ENCODE measurements at regions not wholly inside any gene's neighbourhood (a gene's known extent, or its start where the extent isn't known, plus 50 kb on each side); places are given as distances from the start of the nearest gene placed in this dataset.

DNA sequence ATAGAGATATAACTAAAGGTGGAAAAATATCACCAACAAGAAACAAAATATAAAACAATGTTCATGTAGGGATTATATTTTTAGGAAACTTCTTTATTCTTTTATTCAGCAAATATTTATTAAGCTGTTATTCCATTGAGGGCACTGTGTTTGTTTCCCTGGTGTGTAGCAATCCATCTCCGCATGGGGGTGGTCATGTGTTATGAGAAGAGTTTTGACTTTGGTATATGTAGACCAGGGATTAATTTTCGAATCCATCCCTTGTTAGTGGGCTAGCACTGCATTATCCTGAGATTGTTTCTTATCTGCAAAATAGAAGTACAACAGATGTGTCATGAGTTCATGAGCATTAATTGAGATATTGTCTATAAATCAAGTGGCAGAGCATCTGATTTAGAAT, 190.2 kb upstream of the LRRC7 start:
- no peak overlapping the region for H3K27ac ChIP-seq
- H3K4me3 ChIP-seq = no peak overlapping the region
- H3K4me1 ChIP-seq = no peaks in the 10 kb centered on the region
- no peaks in the 10 kb centered on the region for H3K36me3 ChIP-seq
- no peaks in the 10 kb centered on the region for H3K27me3 ChIP-seq (replicated peaks in 1 of 7)
- no peak for DNase-seq
- peaks cover 0 to 7% (median 0%) of the 10 kb centered on the region in 8 donors for H3K9me3 ChIP-seq
- 29 to 68% (median 49%) methylated on average over 2 of the region's 2 CpGs for WGBS, 5 donors
- TF ChIP-seq POLR2AphosphoS5 (IDR thresholded peaks at IDR 0.05) = no peak
- TF ChIP-seq, protein P1, sequence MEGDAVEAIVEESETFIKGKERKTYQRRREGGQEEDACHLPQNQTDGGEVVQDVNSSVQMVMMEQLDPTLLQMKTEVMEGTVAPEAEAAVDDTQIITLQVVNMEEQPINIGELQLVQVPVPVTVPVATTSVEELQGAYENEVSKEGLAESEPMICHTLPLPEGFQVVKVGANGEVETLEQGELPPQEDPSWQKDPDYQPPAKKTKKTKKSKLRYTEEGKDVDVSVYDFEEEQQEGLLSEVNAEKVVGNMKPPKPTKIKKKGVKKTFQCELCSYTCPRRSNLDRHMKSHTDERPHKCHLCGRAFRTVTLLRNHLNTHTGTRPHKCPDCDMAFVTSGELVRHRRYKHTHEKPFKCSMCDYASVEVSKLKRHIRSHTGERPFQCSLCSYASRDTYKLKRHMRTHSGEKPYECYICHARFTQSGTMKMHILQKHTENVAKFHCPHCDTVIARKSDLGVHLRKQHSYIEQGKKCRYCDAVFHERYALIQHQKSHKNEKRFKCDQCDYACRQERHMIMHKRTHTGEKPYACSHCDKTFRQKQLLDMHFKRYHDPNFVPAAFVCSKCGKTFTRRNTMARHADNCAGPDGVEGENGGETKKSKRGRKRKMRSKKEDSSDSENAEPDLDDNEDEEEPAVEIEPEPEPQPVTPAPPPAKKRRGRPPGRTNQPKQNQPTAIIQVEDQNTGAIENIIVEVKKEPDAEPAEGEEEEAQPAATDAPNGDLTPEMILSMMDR (IDR thresholded peaks at IDR 0.05 in 8 of 11, conservative IDR thresholded peaks at IDR 0.05 in 3 of 11) = no peak
- TF ChIP-seq POLR2A (IDR thresholded peaks at IDR 0.05) = no peak
- intact Hi-C loops (cut with DNase I; ENCODE audit: low total_unique reads) = no loop called here

DNA sequence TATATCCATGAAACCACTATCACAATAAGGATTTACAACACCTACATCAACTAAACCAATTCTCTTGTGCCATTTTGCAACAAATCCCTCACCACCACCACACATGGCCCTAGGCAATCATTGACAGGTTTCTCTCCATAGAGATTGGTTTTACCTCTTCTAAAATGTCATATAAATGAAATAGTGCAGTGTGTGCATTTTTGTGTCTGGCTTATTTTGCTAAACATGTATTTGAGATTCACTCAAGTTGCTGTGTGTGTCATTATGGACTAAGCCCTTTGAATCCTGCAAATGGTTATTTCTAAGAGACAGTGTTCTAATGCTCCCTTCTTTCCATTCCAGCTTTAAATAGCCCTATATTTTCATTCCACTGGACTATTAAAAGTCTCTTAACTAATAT, 179.7 kb upstream of the LRRC7 start:
- Histone ChIP-seq H3K36me3 (no peaks in the 10 kb centered on the region), H3K4me3 (no peak overlapping the region), H3K4me1 (no peaks in the 10 kb centered on the region), H3K27ac (no peak overlapping the region), H3K27me3 (replicated peaks in 1 of 7) (no peaks in the 10 kb centered on the region), H3K9me3 (peaks cover 0 to 12% (median 0%) of the 10 kb centered on the region in 8 donors)
- TF ChIP-seq POLR2AphosphoS5 (IDR thresholded peaks at IDR 0.05) (no peak), POLR2A (IDR thresholded peaks at IDR 0.05) (no peak)
- TF ChIP-seq, protein P1 (IDR thresholded peaks at IDR 0.05 in 8 of 11, conservative IDR thresholded peaks at IDR 0.05 in 3 of 11) = no peak
- intact Hi-C loops (cut with DNase I; ENCODE audit: low total_unique reads) = no loop called here
- no peak for DNase-seq

DNA sequence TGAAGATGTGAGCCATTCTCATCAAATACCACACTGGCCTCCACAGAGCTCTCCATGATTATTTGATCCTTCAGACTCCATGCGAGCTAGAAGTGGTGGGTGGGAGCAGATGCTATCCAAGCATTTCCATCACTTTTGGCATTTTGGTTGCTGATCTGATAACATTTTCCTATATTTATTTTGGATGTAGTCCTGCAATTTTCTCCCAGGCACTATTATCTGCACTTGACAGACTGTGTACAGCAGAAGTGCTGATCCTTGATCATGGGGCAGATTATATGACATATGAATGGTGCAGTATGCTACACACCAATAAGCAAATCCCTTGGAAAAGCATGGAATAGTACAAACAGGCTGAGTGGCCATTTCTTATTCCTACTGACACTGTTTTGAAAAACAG, 167.6 kb upstream of the LRRC7 start:
- no peak overlapping the region for H3K4me3 ChIP-seq
- 75 to 89% (median 85%) methylated on average over 1 of the region's 1 CpG for WGBS, 5 donors

DNA sequence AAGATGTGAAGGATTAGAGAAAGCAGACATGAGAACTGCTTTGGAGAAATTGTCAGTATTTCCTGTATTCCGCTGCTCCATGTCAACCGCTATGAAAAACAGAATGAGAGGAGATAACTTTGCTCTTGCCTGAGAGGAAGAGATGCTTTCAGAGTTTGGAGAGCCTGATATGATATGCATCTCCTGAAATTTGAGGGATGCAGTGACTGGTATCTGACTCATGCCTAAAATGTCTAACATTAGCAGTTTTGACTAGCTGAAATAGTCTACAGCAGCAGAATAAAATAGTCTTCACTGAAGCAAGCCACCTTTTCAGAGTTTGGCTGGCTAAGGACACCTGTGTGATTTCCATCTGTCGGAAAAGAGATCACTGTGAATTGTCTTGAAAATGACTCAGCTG, 165.8 kb upstream of the LRRC7 start:
- no peaks in the 10 kb centered on the region for H3K36me3 ChIP-seq
- WGBS, 5 donors = 87 to 95% (median 91%) methylated on average over 3 of the region's 3 CpGs
- DNase-seq = no peak
- no peak overlapping the region for H3K27ac ChIP-seq
- no peak overlapping the region for H3K4me3 ChIP-seq
- no peak for TF ChIP-seq POLR2A (IDR thresholded peaks at IDR 0.05)
- TF ChIP-seq, protein P1 (IDR thresholded peaks at IDR 0.05 in 8 of 11, conservative IDR thresholded peaks at IDR 0.05 in 3 of 11) = no peak
- no peak for TF ChIP-seq POLR2AphosphoS5 (IDR thresholded peaks at IDR 0.05)
- no peaks in the 10 kb centered on the region for H3K27me3 ChIP-seq (replicated peaks in 1 of 7)
- intact Hi-C loops (cut with DNase I; ENCODE audit: low total_unique reads) = no loop called here
- peaks cover 0 to 4% (median 0%) of the 10 kb centered on the region in 8 donors for H3K9me3 ChIP-seq
- H3K4me1 ChIP-seq = no peaks in the 10 kb centered on the region

More for the DNA sequence above, 167.6 kb upstream of the LRRC7 start:
- no peak for DNase-seq
- TF ChIP-seq POLR2AphosphoS5 (IDR thresholded peaks at IDR 0.05) (no peak), POLR2A (IDR thresholded peaks at IDR 0.05) (no peak)
- TF ChIP-seq, protein P1 (IDR thresholded peaks at IDR 0.05 in 8 of 11, conservative IDR thresholded peaks at IDR 0.05 in 3 of 11) = no peak
- H3K9me3 ChIP-seq = peaks cover 0 to 5% (median 0%) of the 10 kb centered on the region in 8 donors
- H3K4me1 ChIP-seq = no peaks in the 10 kb centered on the region
- no peaks in the 10 kb centered on the region for H3K27me3 ChIP-seq (replicated peaks in 1 of 7)
- intact Hi-C loops (cut with DNase I; ENCODE audit: low total_unique reads) = no loop called here
- no peak overlapping the region for H3K27ac ChIP-seq
- H3K36me3 ChIP-seq = no peaks in the 10 kb centered on the region
